ENCODE measurements at regions not wholly inside any gene's neighbourhood (a gene's known extent, or its start where the extent isn't known, plus 50 kb on each side); places are given as distances from the start of the nearest gene placed in this dataset.

DNA sequence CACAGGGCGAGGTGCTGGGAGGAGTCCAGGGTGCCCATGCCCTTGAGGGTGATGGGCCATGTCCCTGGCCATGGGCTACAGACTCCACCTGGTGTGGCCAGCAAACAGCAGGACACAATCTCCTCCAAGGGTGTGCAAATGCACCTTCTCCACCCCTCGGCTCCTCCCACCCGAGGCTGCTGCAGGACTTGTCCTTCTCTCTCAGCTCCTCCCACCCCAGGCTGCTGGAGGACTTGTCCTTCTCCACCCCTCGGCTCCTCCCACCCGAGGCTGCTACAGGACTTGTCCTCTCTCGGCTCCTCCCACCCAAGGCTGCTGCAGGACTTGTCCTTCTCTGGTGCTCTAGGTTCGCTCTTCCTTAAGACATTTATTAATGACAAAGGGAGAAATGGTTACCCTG, 57.3 kb upstream of the SNTG2 start:
- Histone ChIP-seq H2BK15ac (ENCODE audit: low read length) (no peak overlapping the region), H3K9ac (replicated peaks in 1 of 4; ENCODE audit: extremely low read depth in 1 of 4, low read depth in 3 of 4, low read length in 3 of 4) (no peak overlapping the region), H2AFZ (ENCODE audit: low read length) (no peak overlapping the region), H3K9me3 (ENCODE audit: insufficient read depth in 2 of 2, low read depth in 1 of 2, low read length in 1 of 2) (peaks cover 11 to 25% of the 10 kb centered on the region in 2 experiments), H3K4me3 (ENCODE audit: extremely low read depth in 1 of 4, insufficient read depth in 2 of 4, low read depth in 3 of 4, low read length in 4 of 4) (no peak overlapping the region), H4K8ac (ENCODE audit: extremely low read depth, insufficient read depth, low read length) (no peak overlapping the region), H3K14ac (ENCODE audit: insufficient read length) (no peak overlapping the region), H3K56ac (replicated peaks; ENCODE audit: insufficient read length, low read depth, low read length) (no peak overlapping the region), H4K20me1 (replicated peaks in 1 of 2; ENCODE audit: control insufficient read depth in 1 of 2, insufficient read depth in 2 of 2, low read length in 2 of 2) (no peaks in the 10 kb centered on the region), H2BK5ac (ENCODE audit: low read depth, low read length) (no peak overlapping the region), H3K4me1 (replicated peaks in 1 of 4; ENCODE audit: control insufficient read depth in 3 of 4, insufficient read depth in 4 of 4, low read length in 3 of 4) (peaks cover 0 to 16% (median 10%) of the 10 kb centered on the region in 4 experiments), H4K5ac (ENCODE audit: insufficient read length, low read depth, low read length) (no peak overlapping the region), H2AK5ac (ENCODE audit: low read depth, low read length) (no peak overlapping the region), H2BK120ac (replicated peaks; ENCODE audit: low read depth, low read length) (no peak overlapping the region), H2BK20ac (ENCODE audit: low read length) (no peak overlapping the region), H3K36me3 (ENCODE audit: control insufficient read depth in 2 of 4, insufficient read depth in 4 of 4, low read length in 3 of 4) (no peaks in the 10 kb centered on the region), H3K23me2 (ENCODE audit: low read depth, low read length) (no peaks in the 10 kb centered on the region), H3K27ac (ENCODE audit: low read depth, low read length) (no peak overlapping the region), H3K4ac (replicated peaks; ENCODE audit: insufficient read length, low read depth, low read length) (no peak overlapping the region), H3K27me3 (replicated peaks in 1 of 4; ENCODE audit: control insufficient read depth in 3 of 4, extremely low read depth in 1 of 4, insufficient read depth in 3 of 4, low read length in 3 of 4) (no peaks in the 10 kb centered on the region), H3K79me2 (ENCODE audit: control insufficient read depth in 1 of 2, insufficient read depth in 2 of 2, low read length in 2 of 2) (no peaks in the 10 kb centered on the region), H3K4me2 (ENCODE audit: insufficient read depth in 1 of 2, low read depth in 2 of 2, low read length in 2 of 2) (no peak overlapping the region), H3K79me1 (ENCODE audit: low read depth, low read length) (no peaks in the 10 kb centered on the region), H4K91ac (replicated peaks; ENCODE audit: insufficient read length, low read length) (no peak overlapping the region), H3K23ac (ENCODE audit: insufficient read length) (no peak overlapping the region), H2BK12ac (ENCODE audit: low read depth, low read length) (peak overlapping the region; percentile 83; the same call in 1 of the 2 replicates), H3K18ac (ENCODE audit: extremely low read depth, low read length) (no peak overlapping the region)
- peak; percentile 44 to 69 for DNase-seq (ENCODE audit: low read depth in 1 of 2, low spot score in 2 of 2)
- CTCF ChIA-PET (ENCODE audit: partially characterized antibody), result interaction anchor here (0.6 to 2.0 kb wide), 3 partner anchors 10 to 226 kb away, joined by 3 to 4 read pairs (median 4); no protein-coding TSS in a partner anchor
- peak; percentile 85 for FAIRE-seq
- WGBS, 2 experiments (ENCODE audit: extremely low coverage in 1 of 2, insufficient coverage in 1 of 2, insufficient read length in 1 of 2, insufficient replicate concordance in 2 of 2, low coverage in 1 of 2, low lambda C conversion rate in 2 of 2, missing lambda C conversion rate in 1 of 2), result 77% methylated on average over 7 of the region's 7 CpGs; no CpG with 5 or more reads in 1 of the 2 experiments
- POLR2A ChIA-PET (ENCODE audit: partially characterized antibody), result no interaction called here
- TF ChIP-seq SIN3A (conservative IDR thresholded peaks at IDR 0.05 in 1 of 2, IDR thresholded peaks at IDR 0.05 in 1 of 2; ENCODE audit: low read depth in 1 of 2, low read length in 2 of 2) (no peak), CHD2 (IDR thresholded peaks at IDR 0.05; ENCODE audit: low read length) (no peak), SRF (IDR thresholded peaks at IDR 0.05; ENCODE audit: low read depth, low read length) (no peak), NANOG (IDR thresholded peaks at IDR 0.05; ENCODE audit: insufficient read depth, low read depth, low read length, poor library complexity, severe bottlenecking) (no peak), TCF12 (IDR thresholded peaks at IDR 0.05; ENCODE audit: low read depth, low read length) (no peak), POLR2AphosphoS5 (IDR thresholded peaks at IDR 0.05; ENCODE audit: low read depth, low read length) (no peak), POU5F1 (IDR thresholded peaks at IDR 0.05; ENCODE audit: low read depth, low read length) (no peak), ATF3 (IDR thresholded peaks at IDR 0.05; ENCODE audit: insufficient read depth, low read depth, low read length) (no peak), POLR2A (IDR thresholded peaks at IDR 0.05; ENCODE audit: control extremely low read depth in 1 of 2, low read depth in 2 of 2, low read length in 2 of 2) (no peak), E2F6 (IDR thresholded peaks at IDR 0.05) (no peak), RBBP5 (IDR thresholded peaks at IDR 0.05; ENCODE audit: borderline replicate concordance, low read depth, low read length) (no peak), CBX5 (IDR thresholded peaks at IDR 0.05; ENCODE audit: low read depth, low read length) (no peak), KDM4A (IDR thresholded peaks at IDR 0.05; ENCODE audit: low read depth, low read length, severe bottlenecking) (no peak), RFX5 (IDR thresholded peaks at IDR 0.05; ENCODE audit: borderline replicate concordance, low read depth, low read length) (no peak)
